CD14-positive monocyte (primary cell): ENCODE measurements at regions not wholly inside any gene's neighbourhood (a gene's known extent, or its start where the extent isn't known, plus 50 kb on each side); places are given as distances from the start of the nearest gene placed in this dataset.

ENCODE experiments used
- DNase-seq, 3 donors: peaks; one replicate each; pipeline ENCODE4 v3.0.0-alpha.2; 2011 to 2022
- H2AFZ ChIP-seq: 2 replicates; pipeline ENCODE4 v1.6.0; 2012; ENCODE audit warnings: mild to moderate bottlenecking, low read depth, low read length, inconsistent platforms; ENCODE audit not compliant: insufficient read depth, poor library complexity, severe bottlenecking
- H3K27ac ChIP-seq, 2 donors: 1 replicate in 1 of 2; 2 replicates in 1 of 2; pipeline ENCODE4 v1.5.1; 2012 to 2013; ENCODE audit warnings: low read length in 2 of 2, control low read depth in 1 of 2, inconsistent platforms in 1 of 2, low read depth in 1 of 2, mild to moderate bottlenecking in 1 of 2
- H3K27me3 ChIP-seq, 2 donors: one replicate each; pipeline versions ENCODE4 v1.6.0 to v1.6.1; 2011 to 2013; ENCODE audit warnings: low read length in 2 of 2; ENCODE audit not compliant: control insufficient read depth in 2 of 2, insufficient read depth in 2 of 2
- H3K36me3 ChIP-seq, 2 donors: replicated peaks in 1 of 2; 1 replicate in 1 of 2; 2 replicates in 1 of 2; pipeline versions ENCODE4 v1.5.1 to v1.6.1; 2012 to 2013; ENCODE audit warnings: low read length in 2 of 2, control low read depth in 1 of 2, inconsistent platforms in 1 of 2, mild to moderate bottlenecking in 1 of 2; ENCODE audit not compliant: insufficient read depth in 2 of 2, control insufficient read depth in 1 of 2
- H3K4me1 ChIP-seq, 2 donors: 1 replicate in 1 of 2; 2 replicates in 1 of 2; pipeline versions ENCODE4 v1.5.1 to v1.6.1; 2012 to 2013; ENCODE audit warnings: low read length in 2 of 2, control low read depth in 1 of 2, inconsistent platforms in 1 of 2, mild to moderate bottlenecking in 1 of 2, moderate library complexity in 1 of 2; ENCODE audit not compliant: insufficient read depth in 2 of 2, control insufficient read depth in 1 of 2
- H3K4me2 ChIP-seq: replicated peaks from 2 replicates; pipeline ENCODE3; 2012; ENCODE audit warnings: low read length, moderate library complexity, mild to moderate bottlenecking; ENCODE audit not compliant: poor library complexity, severe bottlenecking; ENCODE audit errors: extremely low read depth
- H3K4me3 ChIP-seq, 3 experiments: fragments of 200-600 bp in 1 of 3; sonication (generic) in 1 of 3; replicated peaks in 1 of 3; 1 replicate in 2 of 3; 2 replicates in 1 of 3; pipeline ENCODE4 v1.5.1; 2011 to 2013; ENCODE audit warnings: low read length in 3 of 3, mild to moderate bottlenecking in 3 of 3, control low read depth in 2 of 3, low read depth in 2 of 3, inconsistent platforms in 1 of 3, moderate library complexity in 1 of 3
- H3K79me2 ChIP-seq: 2 replicates; pipeline ENCODE4 v1.6.0; 2012; ENCODE audit warnings: mild to moderate bottlenecking, control low read depth, inconsistent platforms, low read length, moderate library complexity; ENCODE audit not compliant: insufficient read depth
- H3K9ac ChIP-seq: 2 replicates; pipeline ENCODE4 v1.6.0; 2017; ENCODE audit warnings: low read length, mild to moderate bottlenecking; ENCODE audit not compliant: insufficient read depth, poor library complexity, severe bottlenecking
- H3K9me3 ChIP-seq, 2 donors: replicated peaks in 1 of 2; 1 replicate in 1 of 2; 2 replicates in 1 of 2; pipeline versions ENCODE4 v1.5.1 to v1.6.1; 2012 to 2013; ENCODE audit warnings: low read length in 2 of 2, control low read depth in 1 of 2; ENCODE audit not compliant: control insufficient read depth in 1 of 2, insufficient read depth in 1 of 2
- H4K20me1 ChIP-seq: 2 replicates; pipeline ENCODE4 v1.6.0; 2012; ENCODE audit warnings: mild to moderate bottlenecking, low read length, control low read depth, moderate library complexity; ENCODE audit not compliant: insufficient read depth
- H3K27ac Mint-ChIP-seq, 7 donors: one replicate each; pipeline ENCODE4 v1.8.0; 2020; ENCODE audit warnings: mild to moderate bottlenecking in 7 of 7, mixed read lengths in 7 of 7, moderate library complexity in 6 of 7, inconsistent platforms in 2 of 7
- H3K27me3 Mint-ChIP-seq, 3 donors: one replicate each; pipeline ENCODE4 v1.8.0; 2021 to 2022; ENCODE audit warnings: low read depth in 3 of 3, mild to moderate bottlenecking in 3 of 3, mixed read lengths in 3 of 3, moderate library complexity in 3 of 3, inconsistent platforms in 1 of 3
- H3K36me3 Mint-ChIP-seq, 2 donors: one replicate each; pipeline ENCODE4 v1.8.0; 2020; ENCODE audit warnings: mixed read lengths in 2 of 2, inconsistent platforms in 1 of 2, mild to moderate bottlenecking in 1 of 2
- H3K4me1 Mint-ChIP-seq: one replicate; pipeline ENCODE4 v1.8.0; 2020; ENCODE audit warnings: mild to moderate bottlenecking, mixed read lengths
- H3K4me3 Mint-ChIP-seq, 2 donors: one replicate each; pipeline ENCODE4 v1.8.0; 2020; ENCODE audit warnings: mild to moderate bottlenecking in 2 of 2, mixed read lengths in 2 of 2, moderate library complexity in 1 of 2
- H3K9me3 Mint-ChIP-seq, 7 donors: one replicate each; pipeline ENCODE4 v1.8.0; 2020 to 2022; ENCODE audit warnings: mixed read lengths in 7 of 7, mild to moderate bottlenecking in 6 of 7, moderate library complexity in 6 of 7, inconsistent platforms in 2 of 7
- WGBS: methylation state at CpG from one replicate; pipeline ENCODE4 v1.1.5; 2013; ENCODE audit warnings: missing lambda C conversion rate; ENCODE audit not compliant: insufficient coverage; 5-methylcytosine and 5-hydroxymethylcytosine counted together
- intact Hi-C, 2 donors: fragments of 100-400 bp; cut with micrococcal nuclease; formaldehyde crosslinking; loops; one replicate each; pipeline versions ENCODE4 v1.15.0 to v1.15.1; 2023
- TF ChIP-seq, protein P1 (sequence below): fragments of 200-600 bp; IDR thresholded peaks from one replicate; pipeline ENCODE4 v1.8.0; 2022; ENCODE audit warnings: antibody characterized with exemption, mild to moderate bottlenecking

DNA sequence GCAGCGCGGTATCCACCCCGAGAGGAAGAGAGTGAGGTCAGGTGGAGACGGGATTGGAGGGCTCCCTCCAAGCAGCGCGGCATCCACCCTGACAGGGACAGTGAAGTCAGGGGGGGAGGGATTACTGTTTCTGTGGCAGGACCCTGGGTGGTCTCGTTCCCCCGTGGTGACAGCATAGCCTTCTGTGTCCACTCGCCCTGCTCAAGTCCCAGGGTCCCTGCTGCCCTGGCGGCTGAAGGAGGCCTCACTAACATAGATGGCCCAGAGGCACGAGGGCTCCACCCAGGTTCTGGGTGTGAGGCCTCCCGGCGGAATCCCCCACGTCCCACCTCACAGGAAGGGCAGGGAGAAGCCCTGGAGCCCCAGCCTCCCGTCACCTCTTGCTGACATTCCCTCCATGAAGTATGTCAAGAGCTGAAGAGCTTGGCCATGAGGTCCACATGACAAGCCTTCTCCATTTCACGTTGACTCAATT is 636.1 kb downstream of the BRD1 start:
- peaks cover 0 to 7% (median 6%) of the 10 kb centered on the region in 7 donors for H3K9me3 Mint-ChIP-seq
- intact Hi-C loops: no loop called here
- 90% methylated on average over 16 of the region's 16 CpGs for WGBS
- Histone ChIP-seq H3K9ac (no peak overlapping the region), H3K36me3 (no peaks in the 10 kb centered on the region), H3K79me2 (no peaks in the 10 kb centered on the region), H3K27me3 (no peaks in the 10 kb centered on the region), H3K4me1 (no peaks in the 10 kb centered on the region), H3K9me3 (no peaks in the 10 kb centered on the region), H4K20me1 (no peaks in the 10 kb centered on the region), H3K4me2 (no peak overlapping the region), H3K27ac (no peak overlapping the region), H2AFZ (no peak overlapping the region), H3K4me3 (no peak overlapping the region)
- DNase-seq: no peak
- H3K27me3 Mint-ChIP-seq: peaks cover 3 to 15% (median 4%) of the 10 kb centered on the region in 3 donors
- no peak overlapping the region for H3K4me3 Mint-ChIP-seq
- TF ChIP-seq, protein P1, sequence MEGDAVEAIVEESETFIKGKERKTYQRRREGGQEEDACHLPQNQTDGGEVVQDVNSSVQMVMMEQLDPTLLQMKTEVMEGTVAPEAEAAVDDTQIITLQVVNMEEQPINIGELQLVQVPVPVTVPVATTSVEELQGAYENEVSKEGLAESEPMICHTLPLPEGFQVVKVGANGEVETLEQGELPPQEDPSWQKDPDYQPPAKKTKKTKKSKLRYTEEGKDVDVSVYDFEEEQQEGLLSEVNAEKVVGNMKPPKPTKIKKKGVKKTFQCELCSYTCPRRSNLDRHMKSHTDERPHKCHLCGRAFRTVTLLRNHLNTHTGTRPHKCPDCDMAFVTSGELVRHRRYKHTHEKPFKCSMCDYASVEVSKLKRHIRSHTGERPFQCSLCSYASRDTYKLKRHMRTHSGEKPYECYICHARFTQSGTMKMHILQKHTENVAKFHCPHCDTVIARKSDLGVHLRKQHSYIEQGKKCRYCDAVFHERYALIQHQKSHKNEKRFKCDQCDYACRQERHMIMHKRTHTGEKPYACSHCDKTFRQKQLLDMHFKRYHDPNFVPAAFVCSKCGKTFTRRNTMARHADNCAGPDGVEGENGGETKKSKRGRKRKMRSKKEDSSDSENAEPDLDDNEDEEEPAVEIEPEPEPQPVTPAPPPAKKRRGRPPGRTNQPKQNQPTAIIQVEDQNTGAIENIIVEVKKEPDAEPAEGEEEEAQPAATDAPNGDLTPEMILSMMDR: no peak
- no peaks in the 10 kb centered on the region for H3K4me1 Mint-ChIP-seq
- H3K36me3 Mint-ChIP-seq: no peaks in the 10 kb centered on the region
- H3K27ac Mint-ChIP-seq: no peak overlapping the region

DNA sequence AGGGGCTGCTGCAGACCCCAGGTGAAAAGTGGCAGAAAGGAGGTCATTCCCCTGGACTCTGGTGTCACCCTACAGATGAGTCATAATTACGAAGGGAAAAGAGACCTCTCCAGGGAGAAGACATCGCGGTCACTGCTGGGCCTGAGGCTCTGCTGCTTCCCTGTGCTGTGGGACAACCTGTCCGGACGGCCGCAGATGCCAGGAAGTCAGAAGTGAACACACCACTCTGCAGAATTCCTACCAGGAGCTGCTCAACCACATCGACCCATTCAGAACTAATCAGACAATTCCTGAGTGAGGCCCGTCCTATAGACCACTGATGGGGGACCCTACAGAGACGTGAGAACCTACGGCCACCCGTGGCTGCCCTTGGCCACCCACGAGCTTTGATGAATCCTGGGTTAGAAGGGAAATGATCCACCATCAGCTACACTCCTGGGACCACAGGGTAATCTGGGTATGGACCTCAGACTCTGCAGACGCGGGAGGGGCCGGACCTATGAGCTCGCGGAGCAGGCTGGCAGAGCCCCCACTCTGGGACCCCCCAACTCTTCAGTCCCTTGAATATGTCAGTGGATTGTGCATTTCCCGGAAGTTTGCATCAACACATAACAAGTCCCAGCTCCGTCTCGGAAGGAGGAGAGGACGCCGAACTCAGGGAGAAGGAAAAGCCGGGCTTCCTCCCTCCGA is 636.7 kb downstream of the BRD1 start:
- no peaks in the 10 kb centered on the region for H4K20me1 ChIP-seq
- no peak for DNase-seq
- no peaks in the 10 kb centered on the region for H3K27me3 ChIP-seq
- no peak overlapping the region for H3K4me3 ChIP-seq
- Mint-ChIP-seq H3K4me1 (no peaks in the 10 kb centered on the region), H3K27ac (no peak overlapping the region), H3K36me3 (no peaks in the 10 kb centered on the region), H3K9me3 (peaks cover 0 to 7% (median 6%) of the 10 kb centered on the region in 7 donors), H3K4me3 (no peak overlapping the region), H3K27me3 (peaks cover 2 to 15% (median 4%) of the 10 kb centered on the region in 3 donors)
- intact Hi-C loops: no loop called here
- no peaks in the 10 kb centered on the region for H3K4me1 ChIP-seq
- H3K9me3 ChIP-seq: no peaks in the 10 kb centered on the region
- no peak overlapping the region for H2AFZ ChIP-seq
- no peak overlapping the region for H3K27ac ChIP-seq
- H3K36me3 ChIP-seq: no peaks in the 10 kb centered on the region
- H3K4me2 ChIP-seq: no peak overlapping the region
- TF ChIP-seq, protein P1: no peak
- 83% methylated on average over 16 of the region's 24 CpGs for WGBS
- no peaks in the 10 kb centered on the region for H3K79me2 ChIP-seq
- H3K9ac ChIP-seq: no peak overlapping the region
